Adrenal gland (tissue), 9 donors: ENCODE measurements at regions not wholly inside any gene's neighbourhood (a gene's known extent, or its start where the extent isn't known, plus 50 kb on each side); places are given as distances from the start of the nearest gene placed in this dataset.

Source experiments
- DNase-seq, 7 donors: peaks; one replicate each; pipeline ENCODE4 v3.0.0-alpha.2; 2019 to 2020
- H3K27ac ChIP-seq, 5 donors: fragments of 200-600 bp; sonication (generic) in 4 of 5; 1 replicate in 3 of 5; 2 replicates in 2 of 5; pipeline versions ENCODE4 v1.5.1 to v1.8.0; 2016 to 2020; ENCODE audit warnings: mild to moderate bottlenecking in 1 of 5
- H3K27me3 ChIP-seq: fragments of 200-600 bp; 2 replicates; pipeline ENCODE4 v1.8.0; 2021
- H3K36me3 ChIP-seq, 2 donors: fragments of 200-600 bp; replicated peaks in 1 of 2; 1 replicate in 1 of 2; 2 replicates in 1 of 2; pipeline versions ENCODE4 v1.5.1 to v1.8.0; 2018 to 2022
- H3K4me1 ChIP-seq, 2 donors: fragments of 200-600 bp; replicated peaks in 1 of 2; 1 replicate in 1 of 2; 2 replicates in 1 of 2; pipeline versions ENCODE4 v1.5.1 to v1.8.0; 2018 to 2021
- H3K4me3 ChIP-seq, 4 donors: fragments of 200-600 bp; sonication (generic) in 3 of 4; one replicate each; pipeline ENCODE4 v1.5.1; 2016 to 2018
- H3K9me3 ChIP-seq, 3 donors: fragments of 200-600 bp; sonication (generic) in 1 of 3; replicated peaks in 1 of 3; 1 replicate in 2 of 3; 2 replicates in 1 of 3; pipeline versions ENCODE4 v1.5.1 to v1.8.0; 2016 to 2021
- CTCF ChIP-seq, 6 experiments: fragments of 450-650 bp in 4 of 6; fragments of 200-600 bp in 2 of 6; sonication (generic) in 1 of 6; IDR thresholded peaks; 1 replicate in 5 of 6; 2 replicates in 1 of 6; pipeline versions ENCODE4 v1.5.1 to v1.8.0; 2016 to 2021; ENCODE audit warnings: antibody characterized with exemption in 6 of 6, mild to moderate bottlenecking in 2 of 6, moderate library complexity in 1 of 6
- POLR2A ChIP-seq, 2 donors: fragments of 450-650 bp; IDR thresholded peaks; one replicate each; pipeline ENCODE4 v1.6.1; 2017; ENCODE audit warnings: antibody characterized with exemption in 2 of 2, mild to moderate bottlenecking in 2 of 2, moderate library complexity in 1 of 2
- WGBS, 4 donors: extraction: QIAGEN DNeasy Blood & Tissue Kit in 2 of 4; methylation state at CpG; one replicate each; pipeline versions ENCODE4 v1.1.5 to v1.1.7; 2013 to 2017; 5-methylcytosine and 5-hydroxymethylcytosine counted together
- intact Hi-C, 2 donors: fragments of 100-400 bp; cut with DNase I; formaldehyde crosslinking; loops; one replicate each; pipeline versions ENCODE4 v1.14.1 to v1.15.0; 2022 to 2023
- donor health status: healthy with polysubstance abuse.
- donor health status: Bipolar disorder and iron deficiency.
- donor health status: DM: yes; HTN: yes; CAD: no.
- donor health status: DM: no; HTN: no; CAD: no.
- donor health status: DM: no; HTN: no; CAD: no.

GRCh38 chr10:36608251-36608650 is 517.1 kb upstream of the ANKRD30A start:
- no peak for DNase-seq
- Histone ChIP-seq H3K4me1 (no peaks in the 10 kb centered on the region), H3K27me3 (no peaks in the 10 kb centered on the region), H3K36me3 (no peaks in the 10 kb centered on the region), H3K4me3 (no peak overlapping the region), H3K27ac (no peak overlapping the region), H3K9me3 (no peaks in the 10 kb centered on the region)
- intact Hi-C loops, result no loop called here
- TF ChIP-seq POLR2A (IDR thresholded peaks at IDR 0.05), result no peak
- no peak for TF ChIP-seq CTCF (IDR thresholded peaks at IDR 0.05)
- 37 to 68% (median 52%) methylated on average over 1 of the region's 1 CpG for WGBS, 4 donors

- no peaks in the 10 kb centered on the region for H3K36me3 ChIP-seq
- no peak overlapping the region for H3K4me3 ChIP-seq
- H3K27ac ChIP-seq, result no peak overlapping the region
- DNase-seq, result no peak
- H3K27me3 ChIP-seq, result no peaks in the 10 kb centered on the region
- no peaks in the 10 kb centered on the region for H3K9me3 ChIP-seq
- no peaks in the 10 kb centered on the region for H3K4me1 ChIP-seq
- WGBS, 4 donors, result 69 to 77% (median 73%) methylated on average over 5 of the region's 5 CpGs
- TF ChIP-seq CTCF (IDR thresholded peaks at IDR 0.05) (no peak), POLR2A (IDR thresholded peaks at IDR 0.05) (no peak)
- intact Hi-C loops, result no loop called here
Observed at GRCh38 chr10:36606234-36606839, 519.1 kb upstream of the ANKRD30A start.

GRCh38 chr10:36604316-36604715 is 521.1 kb upstream of the ANKRD30A start:
- Histone ChIP-seq H3K4me1 (no peaks in the 10 kb centered on the region), H3K9me3 (no peaks in the 10 kb centered on the region), H3K27me3 (no peaks in the 10 kb centered on the region), H3K27ac (no peak overlapping the region), H3K36me3 (no peaks in the 10 kb centered on the region), H3K4me3 (no peak overlapping the region)
- no peak for DNase-seq
- intact Hi-C loops, result no loop called here
- TF ChIP-seq POLR2A (IDR thresholded peaks at IDR 0.05) (no peak), CTCF (IDR thresholded peaks at IDR 0.05) (no peak)
- WGBS, 4 donors, result 88 to 91% (median 90%) methylated on average over 2 of the region's 2 CpGs

GRCh38 chr10:36603688-36604087 is 521.7 kb upstream of the ANKRD30A start:
- TF ChIP-seq POLR2A (IDR thresholded peaks at IDR 0.05) (no peak), CTCF (IDR thresholded peaks at IDR 0.05) (no peak)
- WGBS, 4 donors, result 88 to 95% (median 90%) methylated on average over 4 of the region's 4 CpGs
- no peaks in the 10 kb centered on the region for H3K27me3 ChIP-seq
- no peaks in the 10 kb centered on the region for H3K4me1 ChIP-seq
- H3K36me3 ChIP-seq, result no peaks in the 10 kb centered on the region
- intact Hi-C loops, result no loop called here
- no peak overlapping the region for H3K27ac ChIP-seq
- no peaks in the 10 kb centered on the region for H3K9me3 ChIP-seq
- DNase-seq, result no peak
- H3K4me3 ChIP-seq, result no peak overlapping the region
